Panc1 (cell line): ENCODE measurements at regions not wholly inside any gene's neighbourhood (a gene's known extent, or its start where the extent isn't known, plus 50 kb on each side); places are given as distances from the start of the nearest gene placed in this dataset.
A peak's percentile ranks its signal among the peaks of the same experiment; 100 is the strongest.

ENCODE experiments used
- ATAC-seq: fragments of 200-7000 bp; cut with Tn5 transposase; 2 replicates; pipeline ENCODE4 v1.9.1; 2020; ENCODE audit warnings: mild to moderate bottlenecking, moderate library complexity
- BruUV-seq: library from RNA; stranded (reverse); fragments of 400-500 nt; replicated peaks from 2 replicates; lab custom pipeline; 2021; lab: Mats Ljungman, UMichigan
- CTCF ChIA-PET: fragments of 300-600 bp; sonication (Branson Sonifier 250); formaldehyde crosslinking; loops from one replicate; lab custom pipeline; 2022; ENCODE audit warnings: antibody characterized with exemption; lab: Charles Lee
- POLR2A ChIA-PET: fragments of 300-600 bp; sonication (Branson Sonifier 250); formaldehyde crosslinking; loops from one replicate; lab custom pipeline; 2022; ENCODE audit warnings: antibody characterized with exemption; lab: Charles Lee
- DNase-seq: peaks from one replicate; pipeline ENCODE4 v3.0.0-alpha.2; 2010; ENCODE audit warnings: low read depth, low spot score
- H3K27ac ChIP-seq: 2 replicates; pipeline ENCODE4 v1.5.1; 2011; ENCODE audit warnings: mild to moderate bottlenecking, low read length, inconsistent platforms
- H3K27me3 ChIP-seq: fragments of 200-500 bp; sonication (Bioruptor generic); 2 replicates; pipeline ENCODE4 v1.6.0; 2014; ENCODE audit warnings: low read length, inconsistent platforms; ENCODE audit not compliant: control insufficient read depth, insufficient read depth
- H3K36me3 ChIP-seq: fragments of 200-500 bp; sonication (Bioruptor generic); 2 replicates; pipeline ENCODE4 v1.5.1; 2014; ENCODE audit warnings: inconsistent platforms, mild to moderate bottlenecking, low read length, moderate library complexity; ENCODE audit not compliant: control insufficient read depth, insufficient read depth
- H3K4me1 ChIP-seq: 2 replicates; pipeline ENCODE4 v1.5.1; 2011; ENCODE audit warnings: inconsistent platforms, mild to moderate bottlenecking, low read length, moderate library complexity; ENCODE audit not compliant: control insufficient read depth, insufficient read depth
- H3K4me3 ChIP-seq, 2 experiments: 2 replicates each; pipeline ENCODE4 v1.5.1; 2011 to 2012; ENCODE audit warnings: low read depth in 2 of 2, low read length in 2 of 2, mild to moderate bottlenecking in 2 of 2, inconsistent platforms in 1 of 2, moderate library complexity in 1 of 2
- H3K9me3 ChIP-seq: fragments of 200-500 bp; sonication (Bioruptor generic); 2 replicates; pipeline ENCODE4 v1.5.1; 2014; ENCODE audit warnings: low read depth, mild to moderate bottlenecking, inconsistent platforms, low read length, moderate library complexity; ENCODE audit not compliant: control insufficient read depth, insufficient read depth
- CTCF ChIP-seq: fragments of 450-650 bp; IDR thresholded peaks from 2 replicates; pipeline ENCODE4 v1.5.1; 2017; ENCODE audit warnings: mild to moderate bottlenecking
- POLR2AphosphoS5 ChIP-seq: IDR thresholded peaks from 2 replicates; pipeline ENCODE4 v1.6.1; 2012; ENCODE audit warnings: mild to moderate bottlenecking, low read depth, low read length, moderate library complexity
- REST ChIP-seq, 2 experiments: IDR thresholded peaks; 2 replicates each; pipeline ENCODE4 v1.6.1; 2011 to 2012; ENCODE audit warnings: low read depth in 2 of 2, control low read depth in 1 of 2, low read length in 1 of 2, mild to moderate bottlenecking in 1 of 2, moderate library complexity in 1 of 2; ENCODE audit not compliant: insufficient read depth in 1 of 2
- SIN3A ChIP-seq: IDR thresholded peaks from 2 replicates; pipeline ENCODE4 v1.6.1; 2012; ENCODE audit warnings: low read depth, mild to moderate bottlenecking, low read length, moderate library complexity, borderline replicate concordance; ENCODE audit not compliant: insufficient read depth
- TCF7L2 ChIP-seq: IDR thresholded peaks from 2 replicates; pipeline ENCODE4 v1.6.1; 2011; ENCODE audit warnings: mild to moderate bottlenecking, low read depth, low read length, inconsistent platforms
- in situ Hi-C: cut with HindIII; loops from 2 replicates; pipeline ENCODE4 v1.10.0; 2016; ENCODE audit warnings: low sequenced_read_pairs, low pct_unique_long_range_greater_than_20kb
- intact Hi-C: fragments of 100-400 bp; cut with micrococcal nuclease; formaldehyde crosslinking; loops from one replicate; pipeline ENCODE4 v1.10.0; 2022; ENCODE audit not compliant: unreplicated experiment

GRCh38 chr16:72295914-72296313 lies 124.0 kb upstream of the PMFBP1 start:
- ATAC-seq (no peak), DNase-seq (no peak)
- in situ Hi-C loops (no loop called here), intact Hi-C loops (no loop called here)
- ChIA-PET CTCF (no interaction called here), POLR2A (no interaction called here)
- no peak for TF ChIP-seq TCF7L2
- no peak for TF ChIP-seq SIN3A
- no peak for TF ChIP-seq POLR2AphosphoS5
- no peak for TF ChIP-seq REST (IDR thresholded peaks at IDR 0.05; ENCODE audit: insufficient read depth in 1 of 2, low read depth in 2 of 2, low read length in 1 of 2)
- no peak for TF ChIP-seq CTCF
- no peak overlapping the region for H3K4me3 ChIP-seq
- BruUV-seq: no TSS peak
- no peaks in the 10 kb centered on the region for H3K27me3 ChIP-seq
- H3K9me3 ChIP-seq: no peaks in the 10 kb centered on the region
- peaks cover 4% of the 10 kb centered on the region for H3K4me1 ChIP-seq
- no peaks in the 10 kb centered on the region for H3K36me3 ChIP-seq
- no peak overlapping the region for H3K27ac ChIP-seq

GRCh38 chr16:72291531-72291981 lies 119.6 kb upstream of the PMFBP1 start:
- no TSS peak for BruUV-seq
- POLR2A ChIA-PET: interaction anchor here (0.6 kb wide), 1 partner anchor 735 kb away, joined by 15 read pairs; no protein-coding TSS in a partner anchor
- intact Hi-C loops (no loop called here), in situ Hi-C loops (no loop called here)
- CTCF ChIA-PET: no interaction called here
- peak; percentile 96 for ATAC-seq
- peak; percentile 27 for DNase-seq
- TF ChIP-seq REST (IDR thresholded peaks at IDR 0.05; ENCODE audit: insufficient read depth in 1 of 2, low read depth in 2 of 2, low read length in 1 of 2) (no peak), TCF7L2 (no peak), POLR2AphosphoS5 (no peak), CTCF (no peak), SIN3A (no peak)
- Histone ChIP-seq H3K9me3 (no peaks in the 10 kb centered on the region), H3K27me3 (no peaks in the 10 kb centered on the region), H3K4me1 (peaks cover 4% of the 10 kb centered on the region), H3K36me3 (no peaks in the 10 kb centered on the region), H3K4me3 (no peak overlapping the region), H3K27ac (no peak overlapping the region)
